ENCODE measurements at regions not wholly inside any gene's neighbourhood (a gene's known extent, or its start where the extent isn't known, plus 50 kb on each side); places are given as distances from the start of the nearest gene placed in this dataset.

GRCh38 chr2:144893464-144893863 lies 373.5 kb upstream of the ZEB2 start:
- no peak for DNase-seq

GRCh38 chr2:144890828-144891227 lies 370.9 kb upstream of the ZEB2 start:
- no peak for DNase-seq

DNA sequence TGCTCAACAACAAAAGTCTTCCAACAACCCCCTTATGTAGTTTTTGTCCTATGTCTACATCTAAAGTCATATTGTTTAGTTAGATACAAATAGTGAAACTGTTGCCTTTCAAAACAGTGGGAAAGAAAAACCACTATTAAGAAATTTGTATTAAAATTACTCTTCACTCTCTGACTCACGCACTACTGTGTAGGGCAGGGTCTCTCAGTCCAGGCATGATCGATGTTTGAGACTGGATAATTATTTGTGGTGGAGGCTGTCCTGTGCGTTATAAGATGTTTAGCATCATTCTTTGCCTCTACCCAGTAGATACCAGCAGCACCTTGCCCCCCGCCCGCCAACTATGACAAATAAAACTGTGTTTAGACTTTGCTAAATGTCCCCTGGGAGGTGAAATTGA lies 369.4 kb upstream of the ZEB2 start:
- no peak for DNase-seq

DNA sequence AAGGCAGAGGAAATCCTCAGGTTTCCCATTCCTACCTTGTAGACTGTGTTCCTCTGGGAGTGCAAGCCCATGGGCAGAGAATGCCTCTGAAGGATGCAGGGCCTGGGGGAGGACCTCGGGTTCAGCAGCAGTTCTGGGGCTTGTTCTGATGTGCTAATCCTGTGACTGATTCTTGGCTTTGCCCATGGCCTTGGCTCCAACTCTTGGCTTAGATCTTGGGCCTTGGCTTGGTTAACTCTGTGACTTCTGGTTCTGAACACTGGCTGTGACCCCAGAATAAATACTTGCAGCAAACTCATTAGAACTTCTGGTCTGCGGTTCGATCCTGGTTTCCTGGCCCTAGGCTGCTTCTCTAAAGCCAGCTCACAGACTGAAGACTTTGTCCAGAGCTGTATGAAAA lies 366.9 kb upstream of the ZEB2 start:
- DNase-seq: peak in 31 of 58 donors; percentile 0 to 59 (median 13)

DNA sequence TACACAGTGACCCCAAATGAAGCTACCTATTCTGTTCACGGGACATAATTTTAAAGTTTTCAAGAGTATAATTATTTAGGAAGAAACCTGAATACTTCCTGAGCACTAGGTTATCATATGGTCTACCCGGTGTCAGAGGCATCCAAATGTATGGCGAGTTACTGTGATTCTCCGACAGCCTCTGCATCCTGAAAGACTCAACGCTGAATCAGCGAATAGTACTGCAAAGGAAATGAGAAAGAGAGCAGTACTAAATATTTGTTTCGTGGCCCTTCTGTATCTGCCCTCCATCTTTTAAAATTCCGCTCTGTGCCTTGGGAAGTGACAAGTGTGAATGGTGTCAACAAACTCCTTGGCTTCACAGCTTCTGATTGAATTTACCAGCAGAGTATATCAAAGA lies 358.0 kb upstream of the ZEB2 start:
- DNase-seq: no peak

- DNase-seq: no peak
These were observed 356.1 kb upstream of the ZEB2 start for GRCh38 chr2:144876013-144876412.

DNA sequence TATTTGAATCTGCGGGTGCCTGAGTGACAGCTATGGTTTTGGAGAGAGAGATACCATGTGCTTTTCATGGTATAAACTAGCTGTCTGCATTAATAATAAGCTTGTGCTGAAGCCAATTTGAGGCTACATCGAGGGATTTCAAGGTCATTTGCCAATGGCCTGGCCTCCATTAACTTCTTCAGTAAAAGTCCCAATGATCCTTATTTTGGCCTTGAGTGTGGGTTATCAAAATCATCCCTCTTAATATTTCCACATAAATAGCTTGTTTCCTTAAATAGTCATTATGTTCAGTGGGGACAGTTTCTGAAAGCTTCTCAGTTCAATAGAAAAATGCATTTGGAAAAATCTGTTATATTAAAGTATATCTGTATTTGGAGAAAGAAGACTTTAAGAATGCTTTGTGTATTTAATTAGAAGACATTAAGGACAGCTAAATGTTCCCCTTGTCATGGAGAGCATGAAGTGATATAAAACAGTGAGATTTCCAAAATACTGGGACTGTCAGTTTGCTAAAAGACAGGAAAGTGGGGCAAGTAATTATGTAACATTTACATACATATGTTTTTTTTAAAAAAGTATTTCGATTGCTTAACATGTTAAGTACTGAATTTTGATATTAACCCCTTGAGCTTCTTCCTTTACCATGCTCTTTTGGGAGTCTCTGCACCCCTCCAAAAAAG lies 355.5 kb upstream of the ZEB2 start:
- no peak for DNase-seq

DNA sequence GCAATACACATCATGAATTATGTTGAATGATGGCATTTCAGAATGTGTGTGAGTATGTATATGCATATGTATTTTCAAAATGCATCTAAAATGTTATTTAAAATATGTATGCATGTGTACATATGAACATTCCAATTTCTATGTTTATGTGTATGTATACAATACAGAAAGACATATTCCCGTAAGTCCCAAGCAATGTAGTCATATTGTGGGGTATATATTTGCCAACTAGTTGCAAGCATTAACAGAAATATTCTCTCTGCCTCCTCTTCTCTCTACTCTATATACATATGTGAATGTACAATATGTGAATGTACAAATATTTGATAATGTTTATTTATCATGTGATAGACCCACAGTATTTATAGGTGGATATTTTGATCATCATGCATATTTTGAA lies 345.8 kb upstream of the ZEB2 start:
- no peak for DNase-seq

GRCh38 chr2:144859716-144860115 lies 339.8 kb upstream of the ZEB2 start:
- DNase-seq: no peak

DNA sequence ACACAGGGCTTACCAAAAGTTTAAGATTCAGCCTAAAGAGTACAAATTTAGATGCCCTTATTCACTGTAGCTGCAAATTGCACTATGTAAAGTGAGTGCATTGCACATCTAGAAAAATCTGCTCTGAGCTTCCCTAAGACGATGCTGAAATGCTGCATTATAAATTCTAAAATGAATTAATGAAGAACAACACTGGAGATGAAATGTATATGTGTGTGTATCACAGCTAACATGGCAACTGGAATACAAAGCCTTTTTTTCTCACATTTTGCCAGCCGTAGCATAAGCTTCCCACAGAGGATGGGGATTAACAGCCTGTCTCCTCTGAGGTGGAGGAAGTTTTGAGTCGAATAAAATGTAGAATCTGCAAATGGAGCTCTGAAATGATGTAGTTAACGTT lies 338.3 kb upstream of the ZEB2 start:
- peak in 5 of 58 donors; percentile 2 to 23 (median 22) for DNase-seq

DNA sequence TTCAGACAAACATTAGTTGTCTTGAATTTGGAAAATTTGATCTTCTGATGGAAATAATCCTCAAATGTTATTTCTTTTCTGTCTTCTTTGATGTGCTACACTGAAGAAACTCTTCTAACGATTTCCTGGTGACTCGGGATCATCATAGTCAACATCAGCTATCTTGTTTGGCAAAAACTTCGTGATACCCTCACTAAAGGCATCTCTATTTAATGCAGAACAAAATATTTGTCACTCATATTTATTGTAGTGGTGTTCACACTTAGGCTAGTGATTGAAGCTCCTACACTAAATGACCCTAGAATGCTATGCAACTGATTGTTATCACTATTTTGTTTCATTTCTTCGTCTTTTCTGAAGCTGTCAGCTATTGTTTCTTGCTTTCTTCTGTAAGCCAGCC lies 334.7 kb upstream of the ZEB2 start:
- no peak for DNase-seq

DNA sequence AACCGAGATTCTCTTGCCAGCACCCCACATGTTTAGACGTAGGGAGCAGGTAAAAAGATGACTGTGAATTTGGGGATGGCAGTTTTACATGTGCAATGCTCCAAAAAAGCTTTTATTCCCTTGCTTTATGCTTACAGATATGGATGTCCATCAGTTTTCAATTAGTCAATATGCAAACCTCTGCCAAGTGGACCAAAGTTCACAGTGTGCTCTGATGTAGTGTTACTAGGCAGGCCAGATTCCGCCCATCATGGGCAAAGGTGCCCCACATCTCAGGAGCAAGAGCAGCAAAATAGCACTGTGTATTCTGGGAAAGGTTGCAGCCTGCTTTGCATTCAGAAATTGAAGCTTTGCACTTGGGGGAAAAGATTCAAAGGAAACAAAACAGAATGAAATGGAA lies 329.7 kb upstream of the ZEB2 start:
- DNase-seq: peak in 5 of 58 donors; percentile 2 to 8 (median 5)

DNA sequence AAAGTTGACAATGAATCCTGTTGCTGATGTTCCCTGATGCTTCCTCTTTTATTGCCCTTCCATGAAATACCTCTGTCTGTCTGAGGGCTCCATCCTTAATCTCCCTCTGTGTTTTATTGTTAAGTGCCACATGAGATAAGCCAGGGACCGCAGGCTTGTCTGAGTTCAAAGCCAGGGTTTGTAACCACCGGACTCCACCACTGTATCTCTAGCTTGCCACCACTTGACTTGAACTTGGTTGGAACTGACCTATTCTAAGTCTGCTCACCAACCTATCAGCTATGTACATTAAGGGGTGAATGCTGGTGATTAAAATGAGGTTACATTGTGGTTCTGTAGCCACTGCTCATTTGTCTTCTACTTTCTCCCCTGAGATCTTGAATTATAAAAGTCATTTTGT lies 328.5 kb upstream of the ZEB2 start:
- DNase-seq: no peak

DNA sequence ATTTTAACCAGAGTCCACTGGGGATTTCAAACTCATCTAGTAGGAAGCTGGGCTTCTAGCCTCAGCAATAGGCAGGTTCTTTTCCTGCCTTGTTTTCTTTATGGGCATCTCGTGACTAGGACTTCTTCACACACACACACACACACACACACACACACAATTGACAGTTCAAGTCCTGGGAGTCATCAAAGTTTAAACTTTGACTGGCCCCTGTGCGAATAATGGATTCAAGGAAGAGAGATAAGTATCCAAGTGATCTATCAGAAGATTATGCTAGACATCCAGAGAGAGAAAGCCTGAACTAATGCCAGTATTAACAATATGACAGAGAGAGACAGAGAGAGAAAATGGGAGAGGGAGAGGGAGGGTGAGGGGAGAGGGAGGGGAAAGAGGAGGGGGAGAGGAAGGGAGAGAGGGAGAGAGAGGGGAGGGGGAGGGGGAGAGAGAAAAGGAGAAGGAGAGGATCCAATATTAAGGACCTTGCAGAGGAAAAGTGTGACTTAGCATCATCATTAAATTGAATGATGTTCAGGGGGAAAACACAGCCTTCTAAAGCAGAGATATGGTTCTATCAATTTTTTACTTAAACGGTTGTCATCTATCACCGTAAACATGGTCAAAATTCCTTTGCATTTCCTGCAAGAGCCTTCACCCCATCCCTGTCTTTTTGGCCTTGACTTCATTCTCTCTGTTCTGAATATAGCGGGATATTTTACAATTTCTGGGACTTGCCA lies 327.6 kb upstream of the ZEB2 start:
- no peak for DNase-seq

GRCh38 chr2:144836635-144837350 lies 316.9 kb upstream of the ZEB2 start:
- no peak for DNase-seq

DNA sequence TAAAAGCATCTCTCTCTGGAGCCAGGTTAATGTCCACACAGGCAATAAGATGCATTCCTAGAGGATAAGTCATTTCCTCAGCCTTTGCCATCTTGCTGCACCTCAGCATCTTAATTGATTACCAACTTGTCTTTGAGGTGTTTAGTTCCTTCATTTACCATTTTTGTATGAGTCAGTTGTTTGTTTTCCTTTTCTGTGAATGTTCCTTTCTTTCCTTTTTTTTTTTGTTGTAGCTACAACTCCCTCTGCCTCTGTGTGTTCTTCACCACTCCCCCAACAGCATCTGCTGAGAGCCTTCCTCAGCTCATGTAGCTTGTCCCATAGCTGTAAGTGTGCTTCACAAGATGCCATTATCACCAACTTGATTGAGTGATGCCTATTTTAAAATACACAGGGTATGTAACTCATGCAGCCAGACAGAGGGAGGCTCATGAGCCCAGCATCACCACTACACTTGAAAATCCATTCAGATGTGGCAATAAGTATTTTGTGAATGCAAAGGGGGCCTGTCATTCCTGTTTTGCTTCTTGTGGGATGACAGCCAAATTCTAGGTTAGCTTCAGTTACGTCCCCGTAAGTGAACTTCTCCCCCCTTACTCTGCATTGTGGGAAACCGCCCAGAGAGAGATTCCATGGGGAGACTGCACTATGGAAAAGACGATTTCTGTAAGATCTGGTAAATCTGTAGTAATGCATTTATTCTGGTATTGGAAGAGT lies 315.9 kb upstream of the ZEB2 start:
- no peak for DNase-seq

DNA sequence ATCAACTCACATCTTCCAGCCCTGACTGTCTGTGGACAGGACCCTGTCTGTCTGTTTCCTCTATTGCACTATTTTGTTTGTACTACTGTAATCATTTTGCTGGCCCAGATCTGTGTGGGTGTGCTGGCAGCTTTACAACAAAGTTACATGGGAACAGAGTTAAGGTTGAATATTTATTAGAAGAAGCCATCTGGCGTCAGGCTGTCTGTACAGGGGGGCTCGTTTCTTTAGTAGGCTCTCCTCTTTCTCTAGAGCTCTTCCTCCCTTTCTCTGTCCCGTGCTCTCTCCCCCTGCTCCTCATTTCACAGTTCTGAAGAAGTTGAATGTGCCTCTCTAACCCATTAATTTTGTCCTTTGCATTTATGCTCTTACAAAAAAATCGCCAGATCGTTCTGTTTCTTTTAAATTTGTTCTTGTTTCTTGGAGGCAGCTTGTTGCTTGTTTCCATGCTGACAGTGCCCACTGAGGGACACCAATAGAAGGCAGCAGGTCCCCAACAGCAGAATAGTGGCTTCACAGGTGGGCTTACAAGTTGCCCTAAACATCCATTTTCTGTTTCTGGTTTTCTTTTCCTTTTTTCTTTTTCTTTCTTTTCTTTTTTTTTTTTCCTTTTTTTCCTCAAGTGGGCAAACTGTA lies 315.2 kb upstream of the ZEB2 start:
- no peak for DNase-seq

DNA sequence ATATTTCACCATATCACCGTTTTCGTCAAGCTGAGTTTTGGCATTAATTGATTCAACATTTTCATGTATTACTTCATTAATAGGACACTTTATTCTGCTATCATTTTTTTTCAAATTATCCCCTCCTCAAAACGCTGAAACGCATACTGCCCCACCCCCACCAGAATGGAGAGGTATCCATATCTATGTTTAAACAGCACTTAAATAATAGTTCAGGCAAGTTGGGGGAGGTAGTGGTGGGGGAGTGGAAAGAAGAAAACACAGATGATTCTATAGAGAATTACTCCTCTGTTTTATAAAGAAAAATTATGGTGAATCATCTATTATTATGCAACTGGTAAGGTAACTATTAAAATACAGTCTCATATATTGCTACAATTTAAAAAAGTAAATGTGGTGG lies 314.4 kb upstream of the ZEB2 start:
- DNase-seq: no peak

DNA sequence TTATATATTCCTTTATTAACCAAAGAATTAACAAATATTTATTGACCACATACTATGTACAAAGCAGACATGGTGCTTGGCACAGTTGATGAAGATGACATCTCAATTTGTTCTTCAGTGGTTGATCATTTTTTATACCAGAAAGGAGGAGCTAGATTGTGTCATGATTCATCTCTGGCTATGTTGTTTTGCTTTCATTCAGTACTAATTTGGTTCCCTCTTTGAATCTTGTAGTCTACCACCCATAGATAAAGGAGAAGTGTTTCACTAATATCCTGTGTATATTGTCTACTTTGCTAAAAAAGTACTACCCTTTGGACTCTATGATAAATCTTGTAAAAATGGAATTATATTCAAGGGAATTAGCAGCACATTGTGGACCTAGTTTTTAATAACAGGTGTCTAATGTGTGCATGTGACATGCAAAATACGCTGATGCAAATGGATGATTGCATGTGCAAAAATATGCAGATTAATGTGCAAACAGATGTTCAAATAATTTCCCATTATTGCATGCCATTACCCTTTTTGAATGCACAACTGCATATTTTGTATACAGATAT lies 313.2 kb upstream of the ZEB2 start:
- DNase-seq: no peak

DNA sequence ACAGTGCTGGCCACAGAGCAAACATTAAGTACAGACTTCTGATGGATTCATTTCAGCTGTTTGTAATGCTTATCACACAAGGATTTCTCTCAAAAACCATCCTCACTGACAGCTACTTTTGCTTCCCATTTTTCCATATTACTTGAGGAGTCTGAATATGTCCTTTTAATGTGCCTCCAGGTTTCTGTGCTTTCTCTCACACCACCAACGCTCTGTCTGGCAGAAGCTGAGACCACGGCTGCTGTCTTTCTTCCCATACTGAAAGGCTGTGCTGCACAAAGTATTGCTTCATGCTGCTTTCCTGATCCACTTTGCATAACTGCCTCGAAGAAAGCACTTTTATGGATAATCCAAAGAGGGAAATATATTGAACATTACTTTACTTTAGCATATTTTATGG lies 312.1 kb upstream of the ZEB2 start:
- DNase-seq: peak in 29 of 58 donors; percentile 1 to 74 (median 15)

- DNase-seq: no peak
These were observed 310.6 kb upstream of the ZEB2 start for GRCh38 chr2:144830543-144830942.

All from anterior cingulate cortex (tissue), 58 donors.